ENCODE measurements at regions not wholly inside any gene's neighbourhood (a gene's known extent, or its start where the extent isn't known, plus 50 kb on each side); places are given as distances from the start of the nearest gene placed in this dataset.

- TF ChIP-seq, protein P1, sequence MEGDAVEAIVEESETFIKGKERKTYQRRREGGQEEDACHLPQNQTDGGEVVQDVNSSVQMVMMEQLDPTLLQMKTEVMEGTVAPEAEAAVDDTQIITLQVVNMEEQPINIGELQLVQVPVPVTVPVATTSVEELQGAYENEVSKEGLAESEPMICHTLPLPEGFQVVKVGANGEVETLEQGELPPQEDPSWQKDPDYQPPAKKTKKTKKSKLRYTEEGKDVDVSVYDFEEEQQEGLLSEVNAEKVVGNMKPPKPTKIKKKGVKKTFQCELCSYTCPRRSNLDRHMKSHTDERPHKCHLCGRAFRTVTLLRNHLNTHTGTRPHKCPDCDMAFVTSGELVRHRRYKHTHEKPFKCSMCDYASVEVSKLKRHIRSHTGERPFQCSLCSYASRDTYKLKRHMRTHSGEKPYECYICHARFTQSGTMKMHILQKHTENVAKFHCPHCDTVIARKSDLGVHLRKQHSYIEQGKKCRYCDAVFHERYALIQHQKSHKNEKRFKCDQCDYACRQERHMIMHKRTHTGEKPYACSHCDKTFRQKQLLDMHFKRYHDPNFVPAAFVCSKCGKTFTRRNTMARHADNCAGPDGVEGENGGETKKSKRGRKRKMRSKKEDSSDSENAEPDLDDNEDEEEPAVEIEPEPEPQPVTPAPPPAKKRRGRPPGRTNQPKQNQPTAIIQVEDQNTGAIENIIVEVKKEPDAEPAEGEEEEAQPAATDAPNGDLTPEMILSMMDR (IDR thresholded peaks at IDR 0.05): no peak
- TF ChIP-seq EZH2phosphoT487 (IDR thresholded peaks at IDR 0.05) (no peak), EZH2 (IDR thresholded peaks at IDR 0.05) (no peak)
Measured at GRCh38 chr10:6726924-6727323, 146.8 kb upstream of the PRKCQ start.

All from neural progenitor cell (in vitro differentiated cells).